ENCODE measurements at regions not wholly inside any gene's neighbourhood (a gene's known extent, or its start where the extent isn't known, plus 50 kb on each side); places are given as distances from the start of the nearest gene placed in this dataset.
A peak's percentile ranks its signal among the peaks of the same experiment; 100 is the strongest.

- DNase-seq = no peak
Measured at GRCh38 chr6:168884050-168884645, 369.5 kb downstream of the THBS2 start.

- no peak for DNase-seq
Measured at GRCh38 chr6:168883410-168884049, 370.1 kb downstream of the THBS2 start.

GRCh38 chr6:168880271-168880670 lies 373.4 kb downstream of the THBS2 start:
- DNase-seq = no peak

- DNase-seq = no peak
Measured at GRCh38 chr6:168877821-168878282, 375.8 kb downstream of the THBS2 start.

- no peak for DNase-seq
Measured at GRCh38 chr6:168876956-168877355, 376.7 kb downstream of the THBS2 start.

- no peak for DNase-seq
Measured at GRCh38 chr6:168875811-168876576, 377.7 kb downstream of the THBS2 start.

- no peak for DNase-seq
Measured at GRCh38 chr6:168874637-168875036, 379.0 kb downstream of the THBS2 start.

- no peak for DNase-seq
Measured at GRCh38 chr6:168873278-168874190, 380.1 kb downstream of the THBS2 start.

GRCh38 chr6:168871642-168872315 lies 381.9 kb downstream of the THBS2 start:
- peak; percentile 22 to 26 for DNase-seq

GRCh38 chr6:168870982-168871381 lies 382.7 kb downstream of the THBS2 start:
- DNase-seq = no peak

- DNase-seq = no peak
Measured at GRCh38 chr6:168867247-168868102, 386.2 kb downstream of the THBS2 start.

GRCh38 chr6:168866534-168866933 lies 387.1 kb downstream of the THBS2 start:
- DNase-seq = no peak

- DNase-seq = no peak
Measured at GRCh38 chr6:168865522-168865921, 388.1 kb downstream of the THBS2 start.

- no peak for DNase-seq
Measured at GRCh38 chr6:168864541-168865460, 388.8 kb downstream of the THBS2 start.

GRCh38 chr6:168863467-168863866 lies 390.2 kb downstream of the THBS2 start:
- no peak for DNase-seq

- no peak for DNase-seq
Measured at GRCh38 chr6:168862346-168862980, 391.2 kb downstream of the THBS2 start.

- no peak for DNase-seq
Measured at GRCh38 chr6:168860987-168861386, 392.7 kb downstream of the THBS2 start.

GRCh38 chr6:168860341-168860740 lies 393.3 kb downstream of the THBS2 start:
- DNase-seq = no peak

GRCh38 chr6:168858926-168859325 lies 394.7 kb downstream of the THBS2 start:
- DNase-seq = no peak
